ENCODE measurements at regions not wholly inside any gene's neighbourhood (a gene's known extent, or its start where the extent isn't known, plus 50 kb on each side); places are given as distances from the start of the nearest gene placed in this dataset.

GRCh38 chr15:87781959-87782625 lies 474.4 kb downstream of the NTRK3 start:
- POLR2A ChIA-PET (ENCODE audit: low non-redundant PET): no interaction called here
- intact Hi-C loops (cut with micrococcal nuclease; ENCODE audit: unreplicated experiment): no loop called here
- Histone ChIP-seq H3K4me3 (ENCODE audit: low read depth, low read length, poor library complexity, severe bottlenecking) (no peak overlapping the region), H3K4me1 (ENCODE audit: insufficient read depth, low read length, poor library complexity, severe bottlenecking) (no peaks in the 10 kb centered on the region), H3K36me3 (ENCODE audit: insufficient read depth, low read length, poor library complexity, severe bottlenecking) (no peaks in the 10 kb centered on the region), H3K27me3 (replicated peaks; ENCODE audit: insufficient read depth, low read depth, low read length, poor library complexity) (no peaks in the 10 kb centered on the region), H3K9me3 (ENCODE audit: low read depth, low read length, poor library complexity, severe bottlenecking) (no peaks in the 10 kb centered on the region), H3K27ac (ENCODE audit: low read depth, low read length, poor library complexity, severe bottlenecking) (no peak overlapping the region)
- CTCF ChIA-PET: no interaction called here
- no TSS peak for BruUV-seq (replicated peaks)
- TF ChIP-seq EZH2 (IDR thresholded peaks at IDR 0.05; ENCODE audit: borderline replicate concordance, low read depth, low read length, poor library complexity, severe bottlenecking) (no peak), CTCF (conservative IDR thresholded peaks at IDR 0.05; ENCODE audit: low read depth, low read length) (no peak)
- DNase-seq (ENCODE audit: low spot score): no peak

DNA sequence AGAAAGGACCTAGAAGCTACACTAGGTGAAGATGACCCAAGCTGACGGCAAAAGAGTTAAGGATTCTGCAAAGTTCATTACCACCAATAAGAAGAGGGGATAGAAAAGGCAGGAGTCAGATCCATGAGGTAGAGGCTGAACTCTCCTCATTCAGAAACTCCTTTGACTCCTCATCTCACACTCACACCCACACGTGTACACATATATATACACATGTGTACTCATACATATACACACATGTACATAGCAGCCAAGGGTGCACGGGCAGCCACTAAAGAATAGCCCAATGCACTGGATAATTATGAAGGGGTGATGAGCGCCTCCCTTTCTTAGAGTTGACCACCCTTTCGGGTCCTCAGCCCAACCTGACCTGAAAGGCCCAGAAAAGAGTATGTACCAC lies 476.8 kb downstream of the NTRK3 start:
- CTCF ChIA-PET: no interaction called here
- no peak for TF ChIP-seq CTCF (conservative IDR thresholded peaks at IDR 0.05; ENCODE audit: low read depth, low read length)
- no peak for TF ChIP-seq EZH2 (IDR thresholded peaks at IDR 0.05; ENCODE audit: borderline replicate concordance, low read depth, low read length, poor library complexity, severe bottlenecking)
- Histone ChIP-seq H3K4me1 (ENCODE audit: insufficient read depth, low read length, poor library complexity, severe bottlenecking) (no peaks in the 10 kb centered on the region), H3K36me3 (ENCODE audit: insufficient read depth, low read length, poor library complexity, severe bottlenecking) (no peaks in the 10 kb centered on the region), H3K27me3 (replicated peaks; ENCODE audit: insufficient read depth, low read depth, low read length, poor library complexity) (no peaks in the 10 kb centered on the region), H3K9me3 (ENCODE audit: low read depth, low read length, poor library complexity, severe bottlenecking) (no peaks in the 10 kb centered on the region), H3K27ac (ENCODE audit: low read depth, low read length, poor library complexity, severe bottlenecking) (no peak overlapping the region), H3K4me3 (ENCODE audit: low read depth, low read length, poor library complexity, severe bottlenecking) (no peak overlapping the region)
- POLR2A ChIA-PET (ENCODE audit: low non-redundant PET): no interaction called here
- no TSS peak for BruUV-seq (replicated peaks)
- intact Hi-C loops (cut with micrococcal nuclease; ENCODE audit: unreplicated experiment): no loop called here
- DNase-seq (ENCODE audit: low spot score): no peak

- CTCF ChIA-PET: no interaction called here
Measured at GRCh38 chr15:87778358-87778757, 478.2 kb downstream of the NTRK3 start.

More at GRCh38 chr15:87778358-87778757, 478.2 kb downstream of the NTRK3 start:
- H3K36me3 ChIP-seq (ENCODE audit: insufficient read depth, low read length, poor library complexity, severe bottlenecking): no peaks in the 10 kb centered on the region
- no peaks in the 10 kb centered on the region for H3K4me1 ChIP-seq (ENCODE audit: insufficient read depth, low read length, poor library complexity, severe bottlenecking)
- no peak overlapping the region for H3K27ac ChIP-seq (ENCODE audit: low read depth, low read length, poor library complexity, severe bottlenecking)
- no peak for DNase-seq (ENCODE audit: low spot score)
- intact Hi-C loops (cut with micrococcal nuclease; ENCODE audit: unreplicated experiment): no loop called here
- no peak for TF ChIP-seq EZH2 (IDR thresholded peaks at IDR 0.05; ENCODE audit: borderline replicate concordance, low read depth, low read length, poor library complexity, severe bottlenecking)
- TF ChIP-seq CTCF (conservative IDR thresholded peaks at IDR 0.05; ENCODE audit: low read depth, low read length): no peak
- no peaks in the 10 kb centered on the region for H3K27me3 ChIP-seq (replicated peaks; ENCODE audit: insufficient read depth, low read depth, low read length, poor library complexity)
- no TSS peak for BruUV-seq (replicated peaks)
- H3K4me3 ChIP-seq (ENCODE audit: low read depth, low read length, poor library complexity, severe bottlenecking): no peak overlapping the region
- no peaks in the 10 kb centered on the region for H3K9me3 ChIP-seq (ENCODE audit: low read depth, low read length, poor library complexity, severe bottlenecking)
- POLR2A ChIA-PET (ENCODE audit: low non-redundant PET): no interaction called here

Measured in A673 (cell line).